ENCODE measurements at regions not wholly inside any gene's neighbourhood (a gene's known extent, or its start where the extent isn't known, plus 50 kb on each side); places are given as distances from the start of the nearest gene placed in this dataset.

DNA sequence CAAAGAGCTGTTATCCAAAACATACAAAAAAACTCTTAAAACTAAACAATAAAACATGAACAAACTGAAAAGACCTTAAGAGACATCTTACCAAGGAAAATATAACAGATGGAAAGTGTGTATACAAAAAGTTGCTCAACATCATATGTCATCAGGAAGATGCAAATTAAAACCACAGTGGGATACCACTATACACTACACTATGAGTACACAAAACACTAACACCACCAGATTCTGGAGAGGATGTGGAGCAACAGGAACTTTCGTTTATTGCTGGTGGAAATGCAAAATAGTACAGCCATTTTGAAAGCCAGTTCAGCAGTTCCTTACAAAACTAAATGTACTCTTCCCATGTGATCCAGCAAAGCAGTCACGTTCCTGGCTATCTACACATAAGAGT lies 221.4 kb downstream of the CMPK2 start:
- DNase-seq, result no peak

DNA sequence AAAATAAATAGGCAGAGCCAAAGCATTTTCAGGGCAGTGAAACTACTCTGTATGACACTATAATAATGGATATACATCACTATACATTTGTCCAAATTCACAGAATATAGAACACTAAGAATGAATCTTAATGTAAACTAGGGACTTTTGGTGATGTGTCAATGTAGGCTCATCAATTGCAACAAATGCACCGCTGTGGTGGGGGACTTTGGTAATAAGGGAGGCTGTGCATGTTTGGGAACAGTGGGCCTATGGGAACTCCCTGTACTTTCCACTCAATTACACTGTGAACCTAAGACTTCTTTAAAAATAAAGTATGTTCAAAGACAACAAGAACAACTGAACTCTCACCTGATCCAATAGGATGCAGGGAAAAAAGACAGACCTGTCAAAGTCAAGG lies 220.7 kb downstream of the CMPK2 start:
- no peak for DNase-seq

DNA sequence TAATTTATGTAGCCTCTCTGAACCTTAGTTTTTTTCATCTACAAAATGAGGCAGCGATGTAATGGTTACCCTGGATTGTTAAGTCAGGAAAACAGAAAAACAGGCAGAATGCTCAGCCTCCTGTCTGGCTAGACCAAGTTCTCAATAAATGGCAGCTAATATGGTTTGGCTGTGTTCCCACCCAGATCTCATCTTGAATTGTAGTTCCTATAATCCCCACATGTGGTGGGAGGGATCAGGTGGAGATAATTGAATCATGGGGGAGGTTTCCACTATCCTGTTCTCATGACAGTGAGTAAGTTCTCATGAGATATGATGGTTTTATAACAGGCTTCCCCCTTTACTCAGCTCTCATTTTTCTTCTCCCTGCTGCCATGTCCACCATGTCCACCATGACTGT lies 220.0 kb downstream of the CMPK2 start:
- DNase-seq, result no peak

DNA sequence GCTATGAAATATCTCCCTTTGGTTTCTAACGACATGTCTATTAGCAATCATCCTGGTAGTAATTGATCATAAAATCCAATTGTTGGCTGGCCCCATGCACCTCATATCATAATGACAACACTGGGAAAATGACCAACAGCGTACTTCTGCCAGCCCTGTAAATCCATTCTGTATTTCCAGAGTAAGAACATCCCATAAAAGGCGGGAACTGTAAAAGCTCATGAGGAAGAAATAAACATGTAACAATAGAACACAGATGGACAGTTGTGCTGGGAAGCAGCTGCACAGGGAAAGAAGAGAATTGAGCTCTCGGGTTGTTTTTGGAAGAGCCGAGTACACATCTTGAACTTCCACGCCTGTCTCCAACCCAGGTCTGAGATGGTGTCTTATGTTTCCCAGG lies 218.7 kb downstream of the CMPK2 start:
- no peak for DNase-seq

DNA sequence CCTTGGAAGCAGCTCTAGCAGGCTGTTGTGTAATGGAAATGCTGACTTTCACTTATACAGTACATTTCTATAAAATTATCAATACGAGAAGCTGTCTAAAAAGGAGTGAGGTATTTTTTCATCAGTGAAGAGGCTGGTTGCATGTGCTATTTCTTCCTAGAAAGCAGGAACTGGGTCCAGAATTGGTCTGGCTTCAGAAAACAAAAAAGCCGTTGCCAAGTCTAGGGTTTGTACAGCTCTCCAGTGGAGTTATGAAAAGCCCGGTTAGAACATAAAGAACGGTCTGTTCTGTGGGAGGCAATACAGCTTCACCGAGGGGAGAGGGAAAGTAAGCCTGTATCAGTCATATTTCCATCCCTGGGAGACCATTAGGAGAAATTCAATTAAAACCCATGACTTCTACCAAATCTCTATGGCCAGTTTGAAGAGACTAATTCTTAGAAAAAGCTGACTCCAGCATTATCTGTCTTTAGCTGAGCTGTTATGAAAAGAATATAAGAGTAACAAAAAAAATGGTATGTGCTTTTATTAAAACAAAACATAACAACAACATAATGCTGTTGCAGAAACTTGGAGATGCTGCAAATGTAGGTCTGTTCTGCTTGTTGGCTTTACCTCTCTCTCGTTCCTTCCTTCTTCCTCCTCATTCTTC lies 217.0 kb downstream of the CMPK2 start:
- no peak for DNase-seq

DNA sequence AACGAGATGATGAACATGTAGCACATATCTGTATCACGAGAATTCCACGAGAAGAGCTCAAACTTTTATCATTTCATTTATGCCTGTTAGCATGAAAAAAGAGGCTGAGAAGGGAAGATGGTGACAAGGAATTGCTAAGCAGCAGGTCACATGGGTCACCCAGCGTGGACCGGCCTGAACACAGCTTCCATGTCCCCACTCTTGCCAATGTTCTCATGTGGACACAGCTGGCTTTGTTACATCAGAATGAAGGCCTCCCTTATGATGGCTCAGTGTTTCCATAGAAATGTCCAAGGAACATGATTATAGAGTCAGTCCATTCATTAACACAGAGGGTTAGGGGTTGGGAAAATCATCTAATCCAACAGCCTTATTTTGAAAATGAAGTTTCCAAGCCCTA lies 215.4 kb downstream of the CMPK2 start:
- no peak for DNase-seq

DNA sequence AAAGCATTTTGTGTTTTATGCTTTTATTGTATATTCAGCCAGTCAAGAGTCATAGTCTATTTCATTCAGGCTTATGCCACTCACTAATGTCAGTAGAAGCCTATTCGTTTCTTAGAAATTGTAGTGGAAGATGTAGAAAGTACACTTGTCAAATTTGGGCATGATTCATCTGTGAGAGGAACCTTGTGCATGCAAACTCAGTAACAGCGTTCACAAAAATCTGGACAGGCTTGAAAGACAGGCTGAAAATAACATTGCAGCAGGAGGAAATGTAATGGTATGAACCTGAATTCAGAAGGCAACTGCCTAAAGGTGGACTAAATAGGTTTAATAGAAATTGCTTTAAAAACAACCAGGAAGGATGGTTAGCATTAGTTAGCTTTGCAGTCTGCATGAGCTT lies 213.5 kb downstream of the CMPK2 start:
- no peak for DNase-seq

DNA sequence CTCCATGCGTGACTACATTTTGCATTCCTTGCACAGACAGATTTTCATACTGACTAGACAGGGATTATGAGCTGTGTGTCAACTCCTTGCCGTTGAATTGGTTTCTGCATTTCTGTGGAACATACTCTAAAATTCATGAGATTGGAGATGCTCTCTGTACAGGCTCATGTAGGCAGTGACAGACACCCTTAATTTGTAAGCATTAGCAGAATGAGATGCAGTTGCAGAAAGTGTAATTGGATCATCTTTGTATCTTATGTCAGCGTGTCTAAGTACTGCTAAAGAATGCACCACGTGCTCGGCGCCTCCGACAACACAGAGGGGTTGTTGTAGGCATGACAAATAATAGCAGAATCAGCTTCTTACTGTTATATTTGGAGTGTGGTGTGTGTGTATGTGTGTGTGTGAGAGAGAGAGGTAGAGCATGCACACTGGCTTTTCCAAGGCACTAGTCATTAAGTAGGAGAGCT lies 212.4 kb downstream of the CMPK2 start:
- no peak for DNase-seq

DNA sequence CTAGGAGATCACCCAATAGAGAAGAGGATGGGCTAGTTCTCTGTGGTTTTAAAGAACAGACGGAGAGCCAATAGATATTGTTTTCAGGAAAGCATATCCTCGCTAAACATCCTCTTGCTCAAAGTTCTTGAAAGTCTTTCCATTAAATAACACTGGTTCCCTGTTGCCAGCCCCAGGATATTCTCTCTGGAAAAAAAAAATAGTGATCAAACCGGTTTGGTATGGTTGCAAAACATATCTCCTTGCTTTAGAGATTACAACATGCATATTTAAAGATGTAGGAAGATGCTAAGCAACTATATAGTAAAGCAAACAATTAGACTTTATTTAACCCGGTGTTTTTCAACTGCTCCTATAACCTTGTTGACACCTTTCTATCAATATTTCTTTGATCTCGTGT lies 211.4 kb downstream of the CMPK2 start:
- DNase-seq, result no peak

DNA sequence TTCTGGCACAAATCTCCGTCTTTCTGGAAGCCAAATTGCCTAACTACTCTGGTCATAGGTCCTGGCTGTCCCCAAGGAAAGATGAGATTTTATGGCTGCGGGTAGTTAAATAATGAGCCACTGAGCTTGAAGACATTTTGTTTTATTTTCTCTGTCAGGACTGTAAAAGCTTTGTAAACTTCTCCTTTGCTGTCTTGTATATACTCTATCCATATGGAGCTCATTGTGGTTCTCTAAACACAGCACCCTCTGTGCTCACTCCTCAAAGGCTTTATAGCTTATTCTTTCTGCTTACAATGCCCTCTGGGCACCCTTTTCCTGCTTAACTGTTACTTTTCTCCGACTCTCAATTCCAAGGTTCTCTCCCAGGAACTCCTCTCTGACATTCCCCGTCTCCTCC lies 209.1 kb downstream of the CMPK2 start:
- DNase-seq, result no peak

DNA sequence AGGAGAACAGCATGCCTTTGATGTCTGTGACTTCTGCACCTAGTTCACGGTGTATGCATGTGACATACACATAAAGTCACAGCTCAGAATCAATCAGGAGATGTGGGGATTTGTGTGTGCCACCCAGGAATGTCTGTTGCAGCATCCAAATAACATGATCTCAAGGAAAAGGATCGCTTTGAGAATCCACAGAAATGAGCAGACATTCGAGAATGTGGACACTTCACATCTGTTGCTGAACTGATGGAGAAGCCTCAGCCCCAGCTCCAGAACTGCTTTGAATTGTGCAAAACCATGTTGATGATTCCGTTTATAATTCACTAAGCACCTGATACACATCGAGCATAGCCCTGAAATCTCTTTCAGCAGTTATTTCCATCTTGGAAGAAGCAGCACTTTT lies 208.6 kb downstream of the CMPK2 start:
- DNase-seq, result no peak

DNA sequence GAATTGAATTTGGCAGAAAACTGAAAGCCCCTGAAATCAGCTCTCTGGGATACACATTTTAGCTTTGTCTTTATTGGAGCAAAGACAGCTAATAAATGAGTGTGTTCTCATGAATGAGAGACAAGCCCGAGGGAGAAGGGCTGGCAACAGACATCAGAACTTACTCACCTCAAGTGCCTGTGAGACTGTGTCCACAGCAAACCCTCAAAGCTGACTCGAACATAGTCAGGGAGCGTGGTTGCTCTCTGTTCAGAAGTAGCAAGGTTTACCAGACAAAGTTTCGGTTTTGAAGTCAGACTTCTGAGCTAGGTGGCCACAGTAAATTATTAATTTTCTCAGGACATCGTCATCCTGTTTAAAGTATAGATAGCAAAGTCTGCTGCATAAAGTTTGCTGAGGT lies 207.9 kb downstream of the CMPK2 start:
- no peak for DNase-seq

DNA sequence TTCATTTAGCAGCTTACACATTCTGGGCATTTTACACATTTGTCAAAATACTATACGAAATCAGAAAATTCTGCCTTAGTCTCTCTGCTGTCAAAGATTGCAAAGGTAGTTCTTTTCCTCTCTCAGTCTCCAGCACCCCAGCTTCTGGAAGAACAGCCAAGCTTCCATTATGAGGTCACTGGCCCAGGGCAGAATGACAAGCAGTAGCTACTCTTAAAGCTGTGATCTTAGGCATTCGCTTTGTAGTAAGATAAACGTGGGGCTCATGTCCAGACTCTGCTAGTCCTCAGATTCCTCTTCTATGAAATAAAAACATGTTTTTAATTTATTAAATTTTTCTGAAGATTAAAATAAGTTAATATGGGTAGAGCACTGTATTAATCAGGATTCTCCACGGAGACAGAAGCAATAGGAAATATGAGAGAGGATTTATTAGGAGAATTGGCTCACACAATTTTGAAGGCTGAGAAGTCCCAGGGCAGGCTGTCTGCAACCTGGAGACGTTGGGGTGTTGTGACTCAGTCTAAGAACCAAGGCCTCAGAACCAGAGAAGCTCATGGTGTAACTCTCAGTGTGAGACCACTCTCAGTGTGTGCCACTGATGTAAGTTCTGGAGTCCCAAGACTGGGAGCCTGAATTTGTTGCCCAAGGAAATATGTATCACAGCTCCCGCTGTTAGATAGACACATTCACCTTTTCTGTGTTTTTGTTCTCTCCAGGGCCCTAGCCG lies 201.2 kb downstream of the CMPK2 start:
- no peak for DNase-seq

DNA sequence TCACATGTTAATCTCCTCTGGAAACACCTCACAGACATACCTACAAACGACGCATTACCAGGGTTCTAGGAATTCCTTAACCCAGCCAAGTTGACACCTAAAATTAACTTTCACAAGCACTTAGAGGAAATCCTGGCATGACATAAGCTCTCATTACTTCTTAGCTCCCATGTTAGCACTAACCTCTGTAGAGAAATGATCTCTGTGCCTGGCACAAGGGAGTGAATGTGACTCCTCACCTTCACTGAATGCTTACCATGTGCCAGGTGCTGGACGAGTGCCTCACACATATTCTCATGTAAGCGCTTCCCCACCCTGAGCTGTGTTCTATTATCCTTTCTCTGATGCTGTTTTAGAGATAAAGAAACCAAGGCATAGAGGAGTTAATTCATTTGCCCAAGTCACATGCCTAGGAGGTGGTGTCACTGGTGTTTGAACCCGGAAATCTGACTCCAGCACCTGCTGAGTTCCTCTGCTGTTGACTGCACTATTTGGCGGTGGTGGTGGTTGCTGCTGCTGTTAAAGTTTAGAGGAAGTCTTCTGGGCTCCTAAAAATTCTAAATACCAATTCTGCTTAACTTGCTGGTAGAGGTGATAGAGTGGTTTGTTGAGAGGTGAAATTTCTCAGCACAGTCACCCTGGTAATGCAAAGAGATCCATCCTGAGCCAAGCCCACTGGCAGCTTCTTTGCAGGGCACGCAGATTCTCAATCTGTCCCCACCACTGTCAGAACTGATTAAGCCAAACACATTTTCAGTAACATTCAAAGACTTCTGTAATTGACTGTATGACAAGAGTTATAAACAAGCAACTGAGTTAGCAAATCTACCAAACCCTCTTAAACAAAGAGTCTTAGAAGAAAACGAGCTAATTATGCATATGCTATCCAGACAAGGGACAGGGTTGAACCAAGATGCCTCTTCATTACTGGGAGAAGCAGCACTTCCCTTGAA lies 200.3 kb downstream of the CMPK2 start:
- DNase-seq, result no peak

DNA sequence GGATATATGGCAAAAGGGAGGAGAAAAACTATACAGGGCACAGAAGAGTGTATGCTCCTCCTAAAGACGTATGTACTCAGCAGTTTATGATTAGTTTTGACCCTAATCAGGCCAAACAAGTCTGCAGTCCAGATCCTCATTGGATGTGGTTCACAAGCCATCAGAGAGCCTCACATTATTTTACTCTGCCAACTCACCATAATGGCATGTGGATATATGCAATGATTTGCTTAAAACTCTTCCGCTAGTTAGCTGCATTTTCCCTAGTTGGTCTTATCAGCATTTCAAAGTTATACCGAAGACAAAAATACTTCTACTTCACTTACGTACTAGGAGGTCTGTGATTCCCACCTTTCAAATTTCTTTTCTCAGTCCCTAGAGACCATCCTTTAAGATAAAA lies 198.4 kb downstream of the CMPK2 start:
- no peak for DNase-seq

DNA sequence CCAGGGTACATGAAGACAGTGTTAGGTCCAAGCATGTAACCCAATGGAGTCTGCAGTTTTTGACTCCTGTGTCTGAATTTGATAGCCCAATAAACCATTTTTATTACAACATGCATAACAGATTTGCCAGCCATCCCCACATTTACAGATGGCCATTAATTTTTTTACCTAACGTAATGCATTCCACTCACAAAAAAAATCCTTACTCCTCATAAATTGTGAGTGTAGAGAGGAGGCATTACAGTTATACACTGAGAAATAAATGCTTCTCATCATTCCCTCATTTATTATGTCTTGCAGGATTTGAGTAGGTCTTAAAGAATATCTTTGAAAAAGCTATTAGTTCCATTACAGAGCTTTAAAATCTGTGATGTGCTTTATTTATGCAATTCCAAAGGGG lies 193.8 kb downstream of the CMPK2 start:
- DNase-seq, result no peak

DNA sequence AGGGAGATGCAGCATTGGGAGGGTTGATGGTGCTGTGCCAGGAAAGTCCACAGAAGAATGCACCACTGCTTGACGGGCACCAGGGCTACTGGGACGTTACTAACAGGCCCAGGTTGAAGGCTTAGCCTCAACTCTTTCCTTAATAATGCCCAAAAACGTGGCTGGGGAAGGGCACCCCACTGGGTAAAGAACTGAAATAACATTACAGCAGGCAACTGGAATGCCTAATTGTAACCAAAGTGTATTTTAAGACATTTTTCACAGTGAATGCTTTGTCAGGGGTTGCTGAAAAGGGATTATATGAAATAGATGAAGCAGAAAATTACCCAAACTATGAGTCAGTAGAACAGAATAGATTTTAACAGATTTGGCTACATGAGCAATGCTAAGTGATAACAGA lies 191.3 kb downstream of the CMPK2 start:
- peak; percentile 31 for DNase-seq

DNA sequence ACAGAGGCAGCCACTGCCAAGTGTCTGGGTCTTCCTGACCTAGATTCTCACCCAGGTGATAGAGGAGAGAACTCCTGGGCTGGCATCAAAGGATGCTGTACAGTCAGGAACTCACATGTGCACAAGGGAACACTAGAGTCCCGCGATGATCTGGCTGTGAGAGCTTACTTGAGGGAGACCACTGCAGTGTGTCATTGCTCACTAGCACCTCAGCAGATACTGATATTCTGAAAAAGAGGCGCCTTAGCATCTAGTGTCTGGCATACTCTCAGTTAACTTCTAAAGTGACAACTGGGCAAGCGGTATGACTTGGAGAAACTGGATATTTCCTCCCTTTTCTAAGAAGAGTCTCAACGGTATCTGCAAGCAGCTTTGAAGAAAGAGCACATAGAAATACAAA lies 189.9 kb downstream of the CMPK2 start:
- no peak for DNase-seq

DNA sequence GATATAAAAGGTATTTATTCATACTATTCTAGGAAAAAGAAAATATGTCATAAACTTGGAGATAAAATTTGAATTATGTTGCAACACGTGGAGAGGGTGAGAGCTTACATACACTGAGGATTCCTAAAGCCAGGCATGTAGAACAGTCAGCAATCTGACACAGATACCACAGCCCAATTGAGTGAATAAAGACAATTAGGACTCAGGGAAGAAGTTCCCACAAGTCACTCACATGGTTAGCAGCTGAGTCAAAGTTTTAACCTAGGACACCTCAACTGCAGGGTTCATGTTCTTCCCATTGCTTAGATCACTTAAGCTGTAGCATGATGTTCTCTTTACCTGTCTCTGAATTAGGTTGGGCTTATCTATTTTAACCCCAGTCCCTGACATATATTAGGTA lies 189.5 kb downstream of the CMPK2 start:
- peak; percentile 18 for DNase-seq

DNA sequence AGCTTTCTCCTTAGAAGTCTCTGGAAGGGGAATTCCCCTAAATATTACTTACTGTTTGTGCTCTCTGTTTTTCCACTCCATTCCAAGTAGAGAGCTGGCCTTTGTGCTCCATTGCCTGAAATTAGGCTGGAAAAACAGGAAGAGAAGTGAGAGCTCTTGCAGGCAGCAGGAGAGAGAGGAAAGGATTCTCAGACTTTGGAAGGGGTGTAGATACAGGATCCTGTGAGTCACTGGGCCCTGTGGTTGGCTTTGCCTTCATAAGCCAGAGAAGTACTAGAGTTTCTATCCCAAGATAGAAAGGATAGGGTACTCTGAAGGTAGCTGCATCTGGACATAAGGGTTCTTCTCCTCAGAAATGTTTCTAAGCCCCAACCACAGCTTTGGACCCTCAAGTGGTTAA lies 188.9 kb downstream of the CMPK2 start:
- no peak for DNase-seq

DNA sequence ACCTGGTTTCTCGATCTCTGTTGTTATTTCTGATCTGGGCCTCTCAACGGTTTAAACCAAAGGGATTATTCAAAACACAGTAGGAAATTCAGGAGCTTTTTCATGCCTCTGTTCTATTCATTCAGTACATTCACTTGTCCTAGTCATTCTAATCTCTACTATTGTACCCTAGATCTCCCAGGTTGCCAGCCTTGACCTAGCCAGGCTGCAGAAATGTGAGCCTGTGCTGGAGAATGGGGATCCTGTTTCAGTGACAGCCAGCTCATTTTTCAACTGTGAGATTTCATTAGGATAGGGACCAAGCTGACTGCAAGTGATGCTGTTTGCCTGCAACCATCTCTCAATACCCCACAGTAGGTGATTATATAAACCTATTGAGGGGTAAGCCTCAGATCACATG lies 186.2 kb downstream of the CMPK2 start:
- no peak for DNase-seq

DNA sequence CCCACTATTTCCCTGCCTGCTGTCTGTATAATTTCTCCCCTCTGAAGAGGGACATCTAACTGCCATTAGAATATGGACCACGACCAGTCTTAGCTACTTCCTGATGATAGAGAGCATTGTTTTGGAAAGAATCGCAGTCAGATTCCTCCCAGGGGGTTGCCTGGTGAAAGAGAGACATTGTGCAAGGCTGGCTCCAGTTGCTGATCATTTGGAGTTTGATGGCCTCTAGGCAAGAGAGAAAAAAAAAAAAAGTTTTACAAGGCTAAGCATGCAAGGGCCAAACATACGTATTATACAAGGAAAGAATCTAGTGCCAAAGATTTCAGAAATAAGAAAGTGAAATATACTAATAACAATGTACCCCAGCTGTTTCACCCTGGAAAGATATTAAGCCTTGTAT lies 182.2 kb downstream of the CMPK2 start:
- DNase-seq, result no peak

DNA sequence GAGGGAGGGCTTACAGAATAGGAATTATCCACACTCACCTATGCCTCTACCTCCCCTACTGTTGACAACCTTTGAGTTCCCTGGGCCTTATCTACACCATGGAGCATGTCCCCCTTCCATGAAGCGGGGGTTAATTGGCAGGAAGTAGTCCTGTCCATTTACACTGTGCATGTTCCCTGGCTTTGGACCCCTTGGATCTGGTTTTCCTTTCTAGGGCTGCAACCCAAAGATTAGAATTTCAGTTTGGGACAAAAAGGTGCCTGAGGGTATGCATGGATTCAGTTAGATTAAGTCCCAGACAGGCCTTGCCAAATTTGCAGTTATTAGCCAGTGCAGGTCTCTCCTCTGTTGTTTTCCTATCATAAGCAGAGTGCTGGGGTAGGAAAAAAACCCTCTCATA lies 180.3 kb downstream of the CMPK2 start:
- no peak for DNase-seq

DNA sequence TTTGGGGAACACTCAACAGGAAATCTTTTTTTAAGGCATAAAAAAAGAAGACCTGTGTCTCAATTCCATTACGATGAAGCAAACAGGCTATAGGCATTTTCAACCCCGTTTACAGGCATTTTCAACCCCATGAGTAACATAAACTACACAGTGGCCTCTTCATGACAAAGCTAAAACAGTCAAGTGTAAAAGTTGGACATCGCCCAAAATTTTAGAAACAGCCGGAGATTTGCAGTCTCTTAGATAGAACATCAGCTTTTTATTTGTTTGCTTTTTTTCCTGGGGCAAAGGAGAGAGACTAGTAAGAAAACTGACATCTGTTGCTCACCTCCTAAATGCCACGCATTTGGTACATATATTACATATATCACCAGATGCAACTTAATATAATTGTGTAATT lies 173.7 kb downstream of the CMPK2 start:
- DNase-seq, result no peak

Data from kidney glomerular epithelial cell (primary cell).